Inferior parietal cortex (tissue), 1 donor: ENCODE measurements at regions not wholly inside any gene's neighbourhood (a gene's known extent, or its start where the extent isn't known, plus 50 kb on each side); places are given as distances from the start of the nearest gene placed in this dataset.

Experiments
- DNase-seq: peaks from one replicate; pipeline ENCODE4 v3.0.0-alpha.2; 2016; ENCODE audit errors: extremely low spot score

- peak; percentile 17 for DNase-seq
Observed at GRCh38 chr2:13102397-13103063, 385.8 kb downstream of the TRIB2 start.

- no peak for DNase-seq
Observed at GRCh38 chr2:13103151-13103550, 386.4 kb downstream of the TRIB2 start.

DNA sequence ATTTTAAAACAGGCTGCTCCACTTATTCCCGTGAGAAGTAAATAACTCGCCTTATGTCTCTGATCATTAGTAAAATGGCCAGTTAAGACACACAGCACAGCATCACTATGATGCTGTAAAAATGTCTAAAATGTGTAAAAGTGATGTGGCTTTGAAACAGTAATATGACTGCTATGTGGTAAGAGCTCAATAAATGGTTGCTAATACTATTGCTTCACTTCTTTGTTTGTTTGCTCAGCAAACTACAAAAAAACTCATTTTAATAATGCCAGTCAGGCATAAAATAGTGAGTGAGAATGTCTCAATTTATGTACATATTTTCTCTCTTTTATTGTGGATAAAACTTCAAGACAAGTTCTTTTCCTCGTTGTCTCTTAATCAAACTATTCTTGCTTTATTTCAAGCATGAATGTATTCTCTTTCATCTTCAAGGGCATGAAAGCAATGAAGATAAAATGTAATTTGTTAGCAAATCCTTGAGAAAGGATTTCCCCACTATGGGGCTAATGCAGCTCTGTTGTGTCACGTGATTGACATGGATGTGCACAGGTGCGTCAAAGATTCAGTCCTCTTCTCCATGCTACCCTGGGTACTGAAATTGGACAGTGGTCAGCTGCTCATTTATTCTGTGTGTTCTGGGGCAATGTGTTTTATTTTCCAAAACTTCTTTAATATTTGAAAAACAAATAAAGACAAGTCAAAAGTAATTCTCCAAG, 387.2 kb downstream of the TRIB2 start:
- DNase-seq: no peak

DNA sequence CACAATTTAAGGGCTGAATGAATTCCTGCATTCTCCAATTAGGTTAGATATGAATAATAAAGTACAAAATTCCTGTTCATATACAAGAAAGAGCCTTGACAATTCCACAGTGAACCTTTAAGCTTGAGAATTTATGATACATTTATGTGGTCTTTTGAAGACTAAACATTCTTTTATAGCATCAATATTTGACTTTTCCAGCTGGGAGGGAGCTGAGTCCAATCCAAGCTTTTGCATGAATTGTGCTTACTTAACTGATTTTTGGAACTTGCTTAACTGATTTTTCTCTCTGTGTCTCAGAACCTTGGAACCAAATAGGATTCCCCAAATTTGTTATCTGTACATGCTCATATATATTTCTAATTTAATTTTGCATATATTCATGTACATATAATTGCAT, 388.0 kb downstream of the TRIB2 start:
- no peak for DNase-seq

GRCh38 chr2:13106302-13106701, 389.6 kb downstream of the TRIB2 start:
- DNase-seq: no peak

GRCh38 chr2:13109516-13109915, 392.8 kb downstream of the TRIB2 start:
- DNase-seq: no peak

GRCh38 chr2:13110825-13111224, 394.1 kb downstream of the TRIB2 start:
- no peak for DNase-seq

DNA sequence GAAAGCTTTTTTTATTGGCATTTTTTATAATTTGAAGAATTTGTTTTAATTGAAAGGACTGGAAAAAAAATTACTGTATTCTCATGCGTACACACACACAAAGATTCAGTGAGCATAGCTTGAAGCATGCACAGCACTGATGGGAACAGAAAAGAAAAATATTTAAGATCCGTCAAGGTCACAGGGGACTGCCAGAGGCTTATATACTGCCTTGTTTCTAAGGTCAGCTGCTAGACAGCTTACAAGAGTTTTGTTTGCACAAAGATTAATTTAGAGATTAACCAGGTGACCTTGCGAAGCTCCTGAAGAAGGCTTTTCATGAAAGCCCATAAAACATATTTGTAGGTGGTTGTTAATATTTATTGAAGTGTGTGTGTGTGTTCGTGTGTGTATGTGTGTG, 396.3 kb downstream of the TRIB2 start:
- no peak for DNase-seq

DNA sequence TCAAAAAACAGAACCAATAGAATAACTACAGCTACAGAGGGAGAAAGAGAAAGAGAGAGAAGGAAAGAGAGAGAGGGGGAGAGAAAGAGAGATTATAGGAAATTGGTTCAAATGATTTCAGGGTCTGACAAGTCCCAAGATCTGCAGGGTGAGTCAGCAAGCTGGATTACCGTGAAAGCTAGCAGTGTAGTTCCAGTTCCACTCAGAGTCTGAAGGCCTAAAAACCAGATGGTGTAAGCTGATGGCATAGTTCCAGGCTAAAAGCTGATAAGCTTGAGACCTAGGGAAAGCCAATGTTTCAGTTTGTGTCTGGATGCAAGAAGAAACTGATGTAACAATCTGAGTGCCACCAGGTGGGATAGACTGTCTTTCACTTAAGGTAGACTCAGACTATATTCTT, 397.7 kb downstream of the TRIB2 start:
- peak; percentile 25 for DNase-seq

DNA sequence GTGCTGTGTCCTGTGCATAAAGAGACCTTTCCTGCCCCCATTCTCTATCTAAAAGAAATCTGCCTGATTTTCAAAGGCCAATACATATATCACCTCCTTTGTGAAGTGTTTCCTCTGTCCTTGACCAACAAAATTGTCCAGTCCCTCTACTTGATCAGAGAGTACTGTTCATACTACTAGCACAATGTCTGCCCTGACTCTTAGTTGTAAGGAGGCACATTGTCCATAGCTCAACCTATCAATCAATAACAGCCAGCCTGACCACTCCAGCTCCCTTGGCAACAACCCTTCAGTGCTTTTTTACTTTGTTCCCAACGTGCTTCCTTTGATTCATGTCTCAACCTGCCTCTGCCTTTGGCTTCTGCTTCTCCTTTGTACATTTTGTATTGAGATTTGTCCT, 398.9 kb downstream of the TRIB2 start:
- no peak for DNase-seq

DNA sequence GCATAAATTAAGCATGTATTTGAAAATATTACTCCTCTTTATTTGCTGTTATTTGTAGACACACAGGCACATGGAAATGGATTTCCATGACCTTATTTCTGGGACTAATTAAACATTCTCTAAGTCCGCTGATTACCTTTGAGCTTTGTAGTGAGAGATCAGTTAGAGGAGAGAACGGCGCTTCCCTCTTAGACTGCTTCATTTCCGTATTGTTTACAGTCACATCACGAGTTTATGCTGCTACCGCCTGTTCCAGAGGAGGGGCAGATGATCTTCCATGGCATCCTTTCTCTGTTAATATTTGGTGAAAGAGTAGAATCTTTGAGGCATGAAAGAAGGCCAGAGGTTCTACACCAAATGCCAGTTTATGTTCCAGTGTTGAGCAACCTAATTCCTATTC, 404.4 kb downstream of the TRIB2 start:
- no peak for DNase-seq

DNA sequence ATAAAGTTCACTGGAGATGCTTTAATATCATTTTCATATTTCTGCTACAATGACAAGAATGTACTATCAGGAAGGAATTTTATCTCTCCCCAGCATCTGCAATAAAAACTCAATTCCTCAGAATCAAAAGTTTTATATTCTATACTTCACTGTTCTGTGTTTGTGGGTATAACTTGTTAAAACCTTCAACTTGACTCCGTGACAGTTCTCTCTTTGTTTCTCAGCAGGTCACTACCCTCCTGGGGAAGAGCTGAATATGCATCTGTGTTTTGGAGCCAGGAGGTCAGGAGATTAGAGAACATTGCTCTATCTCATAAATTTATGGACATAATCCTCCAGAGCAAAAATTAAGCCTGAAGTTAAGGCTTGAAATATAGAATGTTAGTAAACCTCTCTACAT, 411.4 kb downstream of the TRIB2 start:
- no peak for DNase-seq

GRCh38 chr2:13135369-13135768, 418.6 kb downstream of the TRIB2 start:
- DNase-seq: no peak

DNA sequence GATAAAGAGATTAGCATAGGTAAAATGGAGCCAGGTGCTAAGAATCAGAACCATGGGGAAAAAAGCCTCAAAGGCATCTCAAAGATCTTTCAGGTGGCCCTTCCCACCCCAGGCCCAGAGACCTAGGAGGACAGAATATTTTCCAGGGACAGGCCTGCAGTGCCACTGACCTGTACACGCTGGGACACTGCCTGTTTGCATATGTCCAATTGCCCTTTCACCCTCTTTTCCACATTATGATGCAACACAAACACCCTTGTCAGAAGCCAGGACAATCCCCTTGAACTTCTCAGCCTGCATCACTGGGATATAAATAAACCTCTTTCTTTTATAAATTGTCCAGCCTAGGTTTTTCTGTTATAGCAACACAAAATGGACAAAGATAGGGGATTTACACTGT, 419.1 kb downstream of the TRIB2 start:
- DNase-seq: no peak

- no peak for DNase-seq
Observed at GRCh38 chr2:13137679-13138078, 420.9 kb downstream of the TRIB2 start.

GRCh38 chr2:13141315-13141714, 424.6 kb downstream of the TRIB2 start:
- DNase-seq: no peak

DNA sequence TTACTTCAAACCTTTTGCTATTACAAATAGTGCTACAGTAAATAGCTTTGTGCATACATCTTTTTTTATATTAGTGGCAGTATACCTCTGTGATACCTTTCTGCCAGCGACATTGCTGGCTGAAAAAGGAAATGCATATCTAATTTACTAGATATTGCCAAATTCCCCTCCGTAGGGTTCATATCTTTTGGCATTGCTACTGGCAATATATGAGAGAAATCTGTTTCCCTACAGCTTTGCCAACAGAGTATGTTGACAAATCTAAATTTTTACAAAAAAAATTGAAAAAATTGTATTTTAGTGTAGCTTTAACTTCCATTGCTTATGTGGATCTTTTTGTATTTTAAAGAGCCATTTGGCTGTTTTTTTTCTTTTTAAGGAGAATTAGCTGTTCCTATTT, 426.7 kb downstream of the TRIB2 start:
- no peak for DNase-seq

DNA sequence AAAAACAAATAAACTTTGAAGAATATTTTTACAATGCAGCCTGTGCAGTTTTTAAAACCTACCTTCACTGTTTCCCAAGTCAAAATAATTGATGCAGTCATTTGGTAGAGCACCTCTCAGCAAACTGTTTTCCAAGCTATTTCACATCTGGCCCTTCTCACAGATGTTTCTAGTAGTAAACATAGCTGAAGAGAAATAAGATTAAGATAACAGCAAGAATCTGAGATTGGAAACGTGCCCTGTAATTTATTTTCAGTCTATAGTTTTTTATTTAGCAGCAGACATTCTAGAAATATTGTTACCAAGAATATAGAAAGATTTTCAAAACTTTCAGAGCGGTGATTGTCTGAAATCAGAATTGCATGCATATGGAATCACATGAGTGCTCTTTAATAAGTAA, 440.2 kb downstream of the TRIB2 start:
- DNase-seq: no peak

- DNase-seq: no peak
Observed at GRCh38 chr2:13158466-13158865, 441.7 kb downstream of the TRIB2 start.

DNA sequence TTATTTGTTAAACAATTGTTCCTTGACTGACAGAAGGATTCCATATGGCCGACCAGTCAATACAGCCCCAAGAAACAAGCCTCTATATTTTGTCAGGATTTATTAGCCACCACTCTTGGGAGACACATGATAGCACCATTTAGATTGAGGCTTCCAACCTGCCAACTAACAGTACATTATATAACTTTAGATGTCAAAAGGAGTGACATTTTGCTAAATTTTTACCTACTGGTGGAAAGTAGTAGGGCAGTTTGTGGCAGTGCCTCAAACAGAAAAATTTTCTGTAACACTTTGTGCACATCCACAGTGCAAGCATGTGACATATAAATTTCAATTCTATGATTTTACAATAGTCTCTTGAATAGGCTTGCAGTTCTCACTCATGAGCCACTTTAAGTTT, 464.0 kb downstream of the TRIB2 start:
- DNase-seq: no peak

- no peak for DNase-seq
Observed at GRCh38 chr2:13193075-13193474, 476.3 kb downstream of the TRIB2 start.

DNA sequence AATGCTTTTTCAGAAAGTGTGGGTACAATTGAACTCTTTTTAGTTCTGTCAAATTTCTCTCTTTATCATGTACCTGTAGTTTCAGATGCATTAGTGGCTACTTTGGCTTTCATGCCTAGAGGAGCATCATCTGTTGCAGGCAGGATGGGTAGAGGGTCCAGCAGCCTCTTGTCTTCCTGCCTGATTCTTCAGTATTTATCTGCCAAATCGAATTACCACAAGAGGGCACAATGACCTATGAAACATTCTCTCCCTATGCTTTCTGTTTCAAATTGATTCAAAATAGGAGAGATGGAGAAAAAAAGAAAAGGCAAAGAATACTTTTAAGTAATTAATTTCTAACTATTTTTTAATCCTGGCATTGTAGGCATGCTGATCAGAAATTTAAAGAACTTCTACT, 477.2 kb downstream of the TRIB2 start:
- peak; percentile 61 for DNase-seq

- no peak for DNase-seq
Observed at GRCh38 chr2:13195270-13195669, 478.5 kb downstream of the TRIB2 start.

- no peak for DNase-seq
Observed at GRCh38 chr2:13197248-13197647, 480.5 kb downstream of the TRIB2 start.
